Activated CD4-positive, alpha-beta T cell treated with anti-CD3 and anti-CD28 coated beads for 36 hours (primary cell): ENCODE measurements at regions not wholly inside any gene's neighbourhood (a gene's known extent, or its start where the extent isn't known, plus 50 kb on each side); places are given as distances from the start of the nearest gene placed in this dataset.

Experiments
- ATAC-seq: fragments of 200-7000 bp; cut with Tn5 transposase; one replicate; pipeline ENCODE4 v1.10.0; 2021; ENCODE audit warnings: mild to moderate bottlenecking, moderate library complexity
- CTCF ChIA-PET: fragments of 350-600 bp; sonication (Branson Sonifier 250); formaldehyde crosslinking; loops from one replicate; lab custom pipeline; 2021; ENCODE audit warnings: antibody characterized with exemption; lab: Charles Lee
- POLR2A ChIA-PET: fragments of 350-600 bp; sonication (Branson Sonifier 250); formaldehyde crosslinking; loops from one replicate; lab custom pipeline; 2021; ENCODE audit warnings: antibody characterized with exemption, inconsistent platforms; lab: Charles Lee
- DNase-seq: peaks from one replicate; pipeline ENCODE4 v3.0.0-alpha.2; 2020
- H3K27ac Mint-ChIP-seq: one replicate; pipeline ENCODE4 v1.8.0; 2021; ENCODE audit warnings: mixed read lengths
- H3K27me3 Mint-ChIP-seq: one replicate; pipeline ENCODE4 v1.8.0; 2021; ENCODE audit warnings: mixed read lengths
- H3K36me3 Mint-ChIP-seq: one replicate; pipeline ENCODE4 v1.8.0; 2021; ENCODE audit warnings: low read depth, mixed read lengths
- H3K4me1 Mint-ChIP-seq: one replicate; pipeline ENCODE4 v1.8.0; 2021; ENCODE audit warnings: mixed read lengths
- H3K4me3 Mint-ChIP-seq: one replicate; pipeline ENCODE4 v1.8.0; 2021; ENCODE audit warnings: mild to moderate bottlenecking, moderate library complexity, mixed read lengths
- H3K9me3 Mint-ChIP-seq: one replicate; pipeline ENCODE4 v1.8.0; 2021; ENCODE audit warnings: low read depth, mixed read lengths
- intact Hi-C, 2 experiments: fragments of 100-400 bp; cut with DNase I in 1 of 2; cut with micrococcal nuclease in 1 of 2; formaldehyde crosslinking; loops; one replicate each; pipeline versions ENCODE4 v1.14.2 to v1.15.1; 2022 to 2024; cut with DNase I, micrococcal nuclease

DNA sequence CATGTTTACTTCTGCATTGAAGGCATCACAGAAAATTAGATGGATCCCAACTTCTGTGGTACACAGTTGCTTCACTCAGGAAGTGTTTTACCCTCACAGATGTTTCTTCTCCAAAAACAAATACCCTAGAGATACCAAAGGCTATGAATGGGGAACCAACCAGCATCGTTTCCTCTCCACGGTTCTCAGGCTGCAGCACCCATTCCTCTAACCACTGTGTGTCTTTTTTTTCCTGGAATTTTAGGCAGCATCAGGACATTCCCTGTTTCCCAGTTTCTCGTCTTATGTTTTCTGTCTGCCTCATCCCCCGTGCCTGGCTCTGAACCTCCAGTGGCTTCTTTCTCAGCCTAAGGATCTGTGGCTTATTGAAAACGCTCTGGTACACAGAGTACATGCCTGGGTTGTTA lies 72.0 kb upstream of the TBX5 start:
- CTCF ChIA-PET: no interaction called here
- intact Hi-C loops: no loop called here

DNA sequence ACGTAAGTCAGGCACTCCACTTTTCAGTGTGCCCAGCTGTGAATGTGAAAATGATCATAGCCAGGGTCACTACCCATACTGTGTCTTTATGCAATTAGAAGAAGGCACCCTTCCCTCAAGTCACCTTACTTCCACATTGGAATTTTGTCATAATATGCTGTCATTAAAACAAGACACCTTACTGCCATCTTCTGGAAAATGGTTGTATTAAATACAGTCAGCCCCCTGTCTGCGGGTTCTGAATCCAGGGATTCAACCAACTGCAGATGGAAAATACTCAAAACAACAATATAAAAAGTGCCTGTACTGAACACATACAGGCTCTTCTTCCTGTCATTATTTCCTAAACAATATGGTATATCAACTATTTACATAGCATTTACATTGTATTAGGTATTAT lies 70.2 kb upstream of the TBX5 start:
- ATAC-seq (no peak), DNase-seq (no peak)
- peaks cover 49% of the 10 kb centered on the region for H3K27me3 Mint-ChIP-seq
- no peak overlapping the region for H3K4me3 Mint-ChIP-seq
- H3K9me3 Mint-ChIP-seq: no peaks in the 10 kb centered on the region
- H3K36me3 Mint-ChIP-seq: no peaks in the 10 kb centered on the region
- H3K27ac Mint-ChIP-seq: no peak overlapping the region
- intact Hi-C loops: no loop called here
- ChIA-PET CTCF (interaction anchor here (0.8 kb wide), 1 partner anchor 813 kb away, joined by 3 read pairs; no protein-coding TSS in a partner anchor), POLR2A (no interaction called here)
- peaks cover 7% of the 10 kb centered on the region for H3K4me1 Mint-ChIP-seq

More for the DNA sequence above, 72.0 kb upstream of the TBX5 start:
- Mint-ChIP-seq H3K36me3 (no peaks in the 10 kb centered on the region), H3K9me3 (no peaks in the 10 kb centered on the region), H3K4me3 (no peak overlapping the region), H3K27me3 (peaks cover 57% of the 10 kb centered on the region), H3K27ac (no peak overlapping the region), H3K4me1 (peaks cover 7% of the 10 kb centered on the region)
- no peak for ATAC-seq
- no peak for DNase-seq
- POLR2A ChIA-PET: no interaction called here

DNA sequence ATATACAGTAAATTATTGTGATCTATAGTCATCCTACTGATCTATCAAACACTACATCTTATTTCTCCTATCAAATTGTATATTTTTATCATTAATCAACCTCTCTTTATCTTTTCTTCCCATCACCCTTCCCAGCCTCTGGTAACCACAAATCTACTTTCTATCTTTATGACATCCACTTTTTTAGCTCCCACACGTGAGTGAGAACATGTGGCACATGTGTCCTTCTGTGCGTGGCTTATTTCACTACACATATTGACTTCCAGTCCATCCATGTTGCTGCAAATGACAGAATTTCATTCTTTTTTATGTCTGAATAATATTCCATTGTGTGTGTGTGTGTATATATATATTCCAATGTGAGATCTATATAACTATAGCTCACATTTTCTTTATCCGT lies 67.8 kb upstream of the TBX5 start:
- Mint-ChIP-seq H3K9me3 (no peaks in the 10 kb centered on the region), H3K36me3 (no peaks in the 10 kb centered on the region), H3K4me1 (no peaks in the 10 kb centered on the region), H3K27ac (no peak overlapping the region), H3K27me3 (peaks cover 33% of the 10 kb centered on the region), H3K4me3 (no peak overlapping the region)
- intact Hi-C loops: no loop called here
- POLR2A ChIA-PET: no interaction called here
- no peak for DNase-seq
- no peak for ATAC-seq
- CTCF ChIA-PET: no interaction called here

GRCh38 chr12:114473018-114473417 lies 67.1 kb upstream of the TBX5 start:
- H3K4me1 Mint-ChIP-seq: no peaks in the 10 kb centered on the region
- no peaks in the 10 kb centered on the region for H3K9me3 Mint-ChIP-seq
- H3K27me3 Mint-ChIP-seq: peaks cover 29% of the 10 kb centered on the region
- H3K4me3 Mint-ChIP-seq: no peak overlapping the region
- CTCF ChIA-PET: no interaction called here
- intact Hi-C loops: no loop called here
- DNase-seq (no peak), ATAC-seq (no peak)
- no peak overlapping the region for H3K27ac Mint-ChIP-seq
- no peaks in the 10 kb centered on the region for H3K36me3 Mint-ChIP-seq
- POLR2A ChIA-PET: no interaction called here

- no peak overlapping the region for H3K27ac Mint-ChIP-seq
- ATAC-seq (no peak), DNase-seq (no peak)
- H3K36me3 Mint-ChIP-seq: no peaks in the 10 kb centered on the region
- peaks cover 12% of the 10 kb centered on the region for H3K27me3 Mint-ChIP-seq
- H3K4me1 Mint-ChIP-seq: no peaks in the 10 kb centered on the region
- intact Hi-C loops: no loop called here
- CTCF ChIA-PET: no interaction called here
- POLR2A ChIA-PET: no interaction called here
- H3K9me3 Mint-ChIP-seq: no peaks in the 10 kb centered on the region
- no peak overlapping the region for H3K4me3 Mint-ChIP-seq
Observed at GRCh38 chr12:114457620-114458019, 51.7 kb upstream of the TBX5 start.
